Epithelial cell of esophagus (primary cell): ENCODE measurements at regions not wholly inside any gene's neighbourhood (a gene's known extent, or its start where the extent isn't known, plus 50 kb on each side); places are given as distances from the start of the nearest gene placed in this dataset.
"Not testable (repeated sequence)": the region's sequence is repeated elsewhere in the genome, so short reads cannot be mapped to it uniquely, and the experiment has no call there.

Experiments
- DNase-seq: peaks from one replicate; pipeline ENCODE4 v3.0.0; 2010; ENCODE audit warnings: low read depth
- H3K4me3 ChIP-seq: 2 replicates; pipeline ENCODE4 v1.5.1; 2011; ENCODE audit warnings: mild to moderate bottlenecking, low read length, control low read depth
- TF ChIP-seq, protein P1 (sequence below): IDR thresholded peaks from 2 replicates; pipeline ENCODE4 v1.5.1; 2011; ENCODE audit warnings: low read depth, mild to moderate bottlenecking, low read length, control low read depth, inconsistent platforms; ENCODE audit not compliant: insufficient read depth; ENCODE audit errors: missing control alignments

DNA sequence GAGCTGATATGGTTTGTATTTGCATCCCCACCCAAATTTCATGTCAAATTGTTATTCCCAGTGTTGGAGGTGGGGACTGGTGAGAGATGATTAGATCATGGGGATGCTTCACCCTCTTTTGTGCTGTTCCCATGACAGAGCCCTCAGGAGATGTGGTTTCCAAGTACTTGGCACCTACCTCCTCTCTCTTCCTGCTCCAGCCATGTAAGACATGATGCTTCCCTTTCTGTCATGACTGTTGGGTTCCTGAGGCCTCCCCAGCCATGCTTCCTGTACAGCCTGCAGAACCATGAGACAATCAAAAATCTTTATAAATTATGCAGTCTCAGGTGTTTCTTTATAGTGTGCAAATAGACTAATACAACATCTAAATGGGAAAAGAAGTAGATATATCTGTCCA is 754.5 kb downstream of the TMEM121 start:
- TF ChIP-seq, protein P1, sequence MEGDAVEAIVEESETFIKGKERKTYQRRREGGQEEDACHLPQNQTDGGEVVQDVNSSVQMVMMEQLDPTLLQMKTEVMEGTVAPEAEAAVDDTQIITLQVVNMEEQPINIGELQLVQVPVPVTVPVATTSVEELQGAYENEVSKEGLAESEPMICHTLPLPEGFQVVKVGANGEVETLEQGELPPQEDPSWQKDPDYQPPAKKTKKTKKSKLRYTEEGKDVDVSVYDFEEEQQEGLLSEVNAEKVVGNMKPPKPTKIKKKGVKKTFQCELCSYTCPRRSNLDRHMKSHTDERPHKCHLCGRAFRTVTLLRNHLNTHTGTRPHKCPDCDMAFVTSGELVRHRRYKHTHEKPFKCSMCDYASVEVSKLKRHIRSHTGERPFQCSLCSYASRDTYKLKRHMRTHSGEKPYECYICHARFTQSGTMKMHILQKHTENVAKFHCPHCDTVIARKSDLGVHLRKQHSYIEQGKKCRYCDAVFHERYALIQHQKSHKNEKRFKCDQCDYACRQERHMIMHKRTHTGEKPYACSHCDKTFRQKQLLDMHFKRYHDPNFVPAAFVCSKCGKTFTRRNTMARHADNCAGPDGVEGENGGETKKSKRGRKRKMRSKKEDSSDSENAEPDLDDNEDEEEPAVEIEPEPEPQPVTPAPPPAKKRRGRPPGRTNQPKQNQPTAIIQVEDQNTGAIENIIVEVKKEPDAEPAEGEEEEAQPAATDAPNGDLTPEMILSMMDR: no peak
- DNase-seq: no peak
- no peak overlapping the region for H3K4me3 ChIP-seq

- TF ChIP-seq, protein P1: no peak
- H3K4me3 ChIP-seq: no peak overlapping the region
- DNase-seq: no peak
These were observed 760.4 kb downstream of the TMEM121 start for GRCh38 chr14:106286697-106287290.

GRCh38 chr14:106287506-106287905 is 761.1 kb downstream of the TMEM121 start:
- TF ChIP-seq, protein P1: no peak
- no peak overlapping the region for H3K4me3 ChIP-seq
- no peak for DNase-seq

- no peak overlapping the region for H3K4me3 ChIP-seq
- TF ChIP-seq, protein P1: no peak
- DNase-seq: no peak
These were observed 765.2 kb downstream of the TMEM121 start for GRCh38 chr14:106291626-106292025.

DNA sequence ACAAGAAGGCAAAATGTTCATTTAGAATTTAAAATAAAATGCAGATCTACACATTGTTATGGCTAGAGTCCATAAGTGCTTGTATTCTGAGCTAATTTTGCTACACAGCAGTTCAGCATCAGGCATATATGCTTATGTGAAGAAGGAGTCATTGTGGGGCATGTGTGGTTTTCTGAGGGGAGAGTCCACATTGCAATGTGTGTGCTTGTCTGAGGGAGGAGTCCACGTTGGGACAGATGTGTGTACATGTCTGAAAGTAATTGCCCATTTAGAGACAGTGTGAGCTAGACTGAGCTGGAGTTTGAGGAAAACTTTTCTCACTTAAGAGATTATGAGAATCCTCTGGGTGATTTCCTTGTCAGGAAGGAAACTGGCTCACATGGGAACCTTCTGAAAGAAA is 767.9 kb downstream of the TMEM121 start:
- TF ChIP-seq, protein P1: no peak
- no peak overlapping the region for H3K4me3 ChIP-seq
- no peak for DNase-seq

- DNase-seq, H3K4me3 ChIP-seq: not testable (repeated sequence)
These were observed 774.6 kb downstream of the TMEM121 start for GRCh38 chr14:106300951-106301510.

DNA sequence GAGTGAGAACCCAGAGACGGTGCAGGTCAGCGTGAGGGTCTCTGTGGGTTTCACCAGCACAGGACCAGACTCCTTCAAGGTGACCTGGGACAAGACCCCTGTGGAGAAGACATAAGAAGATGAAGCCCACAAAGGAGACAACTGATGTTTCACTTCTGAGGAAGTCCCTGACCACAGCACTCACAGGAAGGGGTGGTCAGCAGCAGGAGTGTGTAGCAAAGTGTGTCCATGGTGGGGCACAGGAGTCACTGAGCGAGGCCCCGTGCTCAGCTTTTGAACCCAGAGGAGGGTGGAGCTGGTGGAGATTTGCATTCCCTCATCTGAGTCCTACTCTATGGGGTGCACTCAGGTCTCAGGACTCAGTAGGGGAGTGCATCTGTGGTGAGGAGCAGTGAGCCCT is 775.2 kb downstream of the TMEM121 start:
- H3K4me3 ChIP-seq, DNase-seq: not testable (repeated sequence)

DNA sequence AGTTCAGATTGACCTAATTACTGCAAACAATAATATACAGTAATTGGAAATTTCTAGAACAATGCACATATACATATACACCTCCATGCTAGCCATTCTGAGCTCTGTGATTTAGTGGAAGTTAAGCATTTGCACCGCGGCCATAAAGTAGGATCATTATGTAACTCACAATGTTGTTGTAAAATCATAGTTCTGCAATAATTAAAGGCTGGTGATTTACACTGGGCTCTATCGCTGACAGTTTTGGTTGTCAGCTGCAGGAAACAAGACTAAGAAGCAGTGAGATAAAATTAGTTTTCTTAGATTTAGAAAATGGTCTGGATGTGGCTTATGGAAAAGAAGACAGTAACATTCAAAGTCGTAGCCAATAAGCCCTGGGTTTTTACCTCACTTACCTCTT is 776.3 kb downstream of the TMEM121 start:
- no peak overlapping the region for H3K4me3 ChIP-seq
- TF ChIP-seq, protein P1: no peak
- no peak for DNase-seq
